Stomach smooth muscle (tissue), 2 donors: ENCODE measurements at regions not wholly inside any gene's neighbourhood (a gene's known extent, or its start where the extent isn't known, plus 50 kb on each side); places are given as distances from the start of the nearest gene placed in this dataset.
A peak's percentile ranks its signal among the peaks of the same experiment; 100 is the strongest.
"Not testable (repeated sequence)": the region's sequence is repeated elsewhere in the genome, so short reads cannot be mapped to it uniquely, and the experiment has no call there.

Source experiments
- H3K27ac ChIP-seq: one replicate; pipeline ENCODE4 v1.7.0; 2013; ENCODE audit warnings: mild to moderate bottlenecking, low read length, inconsistent platforms
- H3K27me3 ChIP-seq, 2 donors: one replicate each; pipeline ENCODE4 v1.7.0; 2013; ENCODE audit warnings: low read length in 2 of 2; ENCODE audit not compliant: insufficient read depth in 2 of 2, control insufficient read depth in 1 of 2
- H3K36me3 ChIP-seq, 2 donors: one replicate each; pipeline ENCODE4 v1.7.0; 2013; ENCODE audit warnings: low read length in 2 of 2; ENCODE audit not compliant: control insufficient read depth in 2 of 2, insufficient read depth in 2 of 2
- H3K4me1 ChIP-seq: one replicate; pipeline ENCODE4 v1.7.0; 2013; ENCODE audit warnings: low read length; ENCODE audit not compliant: control insufficient read depth, insufficient read depth
- H3K4me3 ChIP-seq, 2 donors: one replicate each; pipeline ENCODE4 v1.7.0; 2013; ENCODE audit warnings: low read length in 2 of 2
- H3K9ac ChIP-seq, 2 donors: one replicate each; pipeline ENCODE4 v1.7.0; 2013; ENCODE audit warnings: low read length in 2 of 2, mild to moderate bottlenecking in 1 of 2
- H3K9me3 ChIP-seq, 2 donors: one replicate each; pipeline ENCODE4 v1.7.0; 2013; ENCODE audit warnings: low read length in 2 of 2; ENCODE audit not compliant: control insufficient read depth in 2 of 2
- donor health status: healthy.
- donor health status: Pancreatic carcinoma.

DNA sequence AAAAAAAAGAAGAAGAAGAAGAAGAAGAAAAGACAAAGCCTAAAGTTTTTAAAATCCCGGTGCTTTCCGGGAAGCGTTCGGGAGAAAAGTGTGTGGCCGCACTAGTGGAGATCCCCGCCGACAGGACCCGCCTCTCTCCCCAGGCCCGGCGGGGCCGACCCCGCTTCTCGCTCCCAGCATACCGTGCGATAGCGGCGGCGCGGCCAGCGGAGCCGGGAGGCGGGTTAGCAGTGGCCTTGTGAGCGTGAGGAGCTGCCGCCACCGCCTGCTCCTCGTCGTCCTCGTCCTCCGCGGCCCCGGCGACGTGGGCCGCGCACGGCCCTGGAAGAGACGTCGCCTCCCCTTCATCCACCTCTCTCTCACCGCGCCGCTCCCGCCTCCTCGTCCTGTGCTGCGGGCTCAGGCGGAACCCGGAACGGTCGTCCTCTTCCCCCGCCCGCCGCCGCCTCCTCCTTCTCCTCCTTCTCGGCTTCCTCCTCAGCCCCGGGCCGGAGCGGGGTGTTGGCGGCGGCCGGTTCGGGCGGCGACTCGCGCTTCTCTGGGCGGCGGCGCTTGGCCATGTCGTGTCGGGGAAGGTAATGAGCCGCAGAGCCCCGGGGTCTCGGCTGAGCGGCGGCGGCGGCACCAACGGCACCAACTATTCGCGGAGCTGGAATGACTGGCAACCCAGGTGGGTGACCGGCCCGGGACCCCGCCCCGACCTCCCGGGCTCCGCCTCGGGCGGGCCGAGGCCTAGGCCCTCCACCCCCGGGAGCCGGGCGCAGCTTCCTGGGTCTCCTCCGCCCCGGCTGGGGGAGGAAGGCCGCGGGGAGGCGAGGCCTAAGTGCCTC is 62.6 kb upstream of the CDR2 start:
- not testable (repeated sequence) for H3K4me1 ChIP-seq, H3K9me3 ChIP-seq, H3K36me3 ChIP-seq, H3K27me3 ChIP-seq
- peak overlapping the region; percentile 76 for H3K27ac ChIP-seq
- peak overlapping the region; percentile 72 to 86 for H3K9ac ChIP-seq
- peak overlapping the region; percentile 56 to 75 for H3K4me3 ChIP-seq

DNA sequence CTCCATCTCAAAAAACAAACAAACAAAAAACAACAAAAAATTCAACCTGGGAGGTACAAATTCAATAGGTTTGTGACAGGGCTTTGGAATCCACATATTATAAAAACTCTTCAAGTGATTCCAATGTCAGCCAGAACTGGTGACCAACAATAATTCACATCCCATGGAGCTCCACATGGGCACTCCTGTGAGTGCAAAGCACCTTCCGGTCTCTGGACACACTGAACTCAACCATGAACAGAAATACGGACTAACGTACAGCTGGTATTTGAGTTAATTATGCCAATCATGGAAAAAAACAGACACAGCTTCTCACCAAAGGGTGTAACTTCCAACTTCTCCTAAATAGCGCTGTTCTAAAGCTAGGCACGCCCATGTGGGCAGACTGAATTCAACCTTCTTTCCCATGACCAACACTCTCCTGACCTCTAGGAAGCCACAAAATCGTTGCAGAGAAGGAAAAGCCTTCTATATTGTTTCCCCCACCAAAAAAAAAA is 62.0 kb upstream of the CDR2 start:
- not testable (repeated sequence) for H3K36me3 ChIP-seq, H3K4me1 ChIP-seq, H3K27me3 ChIP-seq, H3K9me3 ChIP-seq
- Histone ChIP-seq H3K27ac (peak overlapping the region; percentile 76), H3K9ac (peak overlapping the region in 1 of 2 donors; percentile 72), H3K4me3 (peak overlapping the region; percentile 56 to 75)

DNA sequence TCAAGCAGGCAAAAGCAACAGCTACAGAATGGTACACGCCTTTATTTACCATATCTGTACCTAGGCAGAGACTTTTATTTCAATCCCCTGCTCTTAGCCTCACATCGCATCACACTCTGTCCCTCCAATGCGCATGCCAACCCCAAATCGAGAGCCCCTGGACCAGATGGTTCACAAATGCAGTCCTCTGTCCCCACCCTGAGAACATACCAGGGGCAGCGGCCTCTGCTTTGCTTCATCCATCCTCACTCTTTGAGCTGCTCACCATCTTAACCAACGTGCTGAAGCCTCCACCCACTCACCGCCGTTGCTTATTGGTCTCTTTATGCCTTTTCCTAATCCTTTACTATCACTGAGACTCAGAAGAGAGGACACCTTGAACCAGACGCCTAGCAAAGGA is 56.9 kb upstream of the CDR2 start:
- H3K36me3 ChIP-seq, H3K27me3 ChIP-seq, H3K9me3 ChIP-seq, H3K4me1 ChIP-seq, H3K4me3 ChIP-seq, H3K9ac ChIP-seq, H3K27ac ChIP-seq: not testable (repeated sequence)

DNA sequence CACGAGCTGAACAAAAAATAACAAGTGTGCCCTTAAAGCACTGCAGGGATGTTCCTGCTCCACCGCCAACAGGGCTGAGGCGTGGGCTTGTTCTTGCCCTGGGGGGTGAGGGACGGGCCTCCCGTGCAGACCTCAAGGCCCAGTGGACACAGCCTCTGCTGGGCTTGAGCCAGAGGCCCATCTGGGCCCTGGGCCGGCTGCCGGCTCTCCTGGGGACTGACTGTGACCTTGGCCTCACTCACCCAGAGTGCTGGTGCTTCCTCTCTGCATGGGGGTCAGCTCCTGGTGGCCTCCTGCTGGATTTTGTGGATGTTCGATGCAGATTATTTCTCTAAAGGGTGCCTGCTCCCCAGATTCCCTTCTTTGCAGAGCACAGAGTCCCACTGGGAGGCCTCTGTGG is 54.2 kb upstream of the CDR2 start:
- H3K27ac ChIP-seq, result no peak overlapping the region
- H3K27me3 ChIP-seq, result no peaks in the 10 kb centered on the region
- H3K36me3 ChIP-seq, result peaks cover 10 to 12% of the 10 kb centered on the region in 2 donors

DNA sequence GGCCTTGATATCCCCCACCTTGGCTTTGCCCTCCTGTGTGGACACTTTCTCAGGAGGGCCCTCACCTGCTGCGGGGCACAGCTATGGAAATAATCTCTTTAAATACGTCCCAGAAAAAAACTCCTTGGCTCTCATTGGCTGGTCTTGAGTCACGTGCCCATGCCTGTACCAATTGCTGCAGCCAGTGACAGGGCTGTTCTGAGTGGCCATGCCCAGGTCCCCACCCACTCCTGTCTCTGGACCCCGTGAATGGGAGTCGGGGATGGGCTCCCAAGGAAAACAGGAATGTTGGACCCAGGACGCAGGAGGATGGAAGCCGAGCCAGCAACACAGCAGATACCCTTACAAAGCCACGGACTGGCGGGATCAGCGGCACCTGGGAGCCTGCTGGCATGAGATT is 53.1 kb upstream of the CDR2 start:
- H3K9me3 ChIP-seq, result no peaks in the 10 kb centered on the region
- H3K9ac ChIP-seq, result no peak overlapping the region
- no peak overlapping the region for H3K27ac ChIP-seq
- peaks cover 10 to 13% of the 10 kb centered on the region in 2 donors for H3K36me3 ChIP-seq
- no peak overlapping the region for H3K4me3 ChIP-seq
- H3K4me1 ChIP-seq, result peaks cover 16% of the 10 kb centered on the region
- H3K27me3 ChIP-seq, result no peaks in the 10 kb centered on the region

More for the DNA sequence above, 54.2 kb upstream of the CDR2 start:
- Histone ChIP-seq H3K4me3 (no peak overlapping the region), H3K9ac (no peak overlapping the region), H3K4me1 (peaks cover 16% of the 10 kb centered on the region), H3K9me3 (no peaks in the 10 kb centered on the region)

DNA sequence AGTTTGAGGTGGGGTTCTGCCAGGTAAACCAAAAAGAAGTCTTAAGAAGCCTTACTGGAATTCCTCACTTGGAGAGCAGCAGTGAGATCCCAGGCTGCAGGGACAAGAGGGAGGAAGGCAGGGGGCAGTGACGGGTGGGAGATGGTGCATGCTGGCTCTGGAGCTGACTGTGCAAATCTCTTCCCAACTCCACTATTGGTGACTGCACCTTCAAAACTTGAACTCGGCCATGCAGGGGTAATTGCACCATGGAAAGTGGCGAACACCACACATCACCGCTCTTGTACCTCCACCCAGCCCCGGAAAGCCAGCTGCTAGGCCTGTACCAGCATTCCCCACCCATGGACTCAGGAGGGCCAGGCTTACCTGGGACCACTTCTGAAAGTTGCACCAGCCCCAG is 51.4 kb upstream of the CDR2 start:
- Histone ChIP-seq H3K4me1 (peaks cover 16% of the 10 kb centered on the region), H3K9ac (no peak overlapping the region), H3K36me3 (peaks cover 10 to 13% of the 10 kb centered on the region in 2 donors), H3K27me3 (no peaks in the 10 kb centered on the region), H3K4me3 (no peak overlapping the region), H3K27ac (no peak overlapping the region), H3K9me3 (no peaks in the 10 kb centered on the region)

DNA sequence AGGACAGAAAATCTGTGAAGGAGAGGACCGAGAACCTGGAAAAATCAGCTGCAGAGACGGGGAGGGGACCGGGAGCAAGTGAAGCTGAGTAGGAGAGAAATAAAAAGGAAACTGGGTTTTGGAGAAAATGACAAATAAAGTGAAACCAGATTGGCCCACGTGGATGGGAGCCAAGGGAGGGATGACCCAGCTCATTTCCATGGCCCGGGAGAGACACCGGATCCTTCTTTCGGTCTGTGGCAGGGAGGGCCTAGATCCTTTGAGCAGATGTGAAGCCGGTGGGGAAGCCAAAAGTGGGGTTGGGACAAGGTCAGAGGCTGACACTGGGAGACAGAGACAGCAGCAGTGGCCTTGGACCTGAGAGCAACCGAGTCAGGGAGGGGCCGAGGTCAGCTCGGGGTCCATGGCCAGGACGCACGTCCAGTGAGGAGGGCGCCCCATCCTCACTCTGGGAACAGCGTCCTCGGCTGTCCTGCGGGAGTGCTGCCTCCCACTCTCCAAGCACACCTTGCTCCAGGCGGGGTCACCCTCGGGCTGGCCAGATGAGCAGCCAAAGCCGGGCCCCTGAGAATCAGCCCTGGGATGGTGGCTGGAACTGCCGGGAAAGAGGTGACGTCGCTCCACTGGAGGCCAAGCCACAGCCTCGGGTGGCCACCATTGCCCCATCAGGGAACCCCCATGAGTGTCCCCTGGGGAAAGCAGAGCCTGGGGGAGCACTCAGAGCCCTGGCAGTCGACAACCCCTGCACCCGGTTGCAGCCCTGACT is 50.8 kb upstream of the CDR2 start:
- Histone ChIP-seq H3K36me3 (peaks cover 10 to 13% of the 10 kb centered on the region in 2 donors), H3K4me3 (peak overlapping the region in 1 of 2 donors; percentile 49), H3K9ac (peak overlapping the region; percentile 57 to 69)

DNA sequence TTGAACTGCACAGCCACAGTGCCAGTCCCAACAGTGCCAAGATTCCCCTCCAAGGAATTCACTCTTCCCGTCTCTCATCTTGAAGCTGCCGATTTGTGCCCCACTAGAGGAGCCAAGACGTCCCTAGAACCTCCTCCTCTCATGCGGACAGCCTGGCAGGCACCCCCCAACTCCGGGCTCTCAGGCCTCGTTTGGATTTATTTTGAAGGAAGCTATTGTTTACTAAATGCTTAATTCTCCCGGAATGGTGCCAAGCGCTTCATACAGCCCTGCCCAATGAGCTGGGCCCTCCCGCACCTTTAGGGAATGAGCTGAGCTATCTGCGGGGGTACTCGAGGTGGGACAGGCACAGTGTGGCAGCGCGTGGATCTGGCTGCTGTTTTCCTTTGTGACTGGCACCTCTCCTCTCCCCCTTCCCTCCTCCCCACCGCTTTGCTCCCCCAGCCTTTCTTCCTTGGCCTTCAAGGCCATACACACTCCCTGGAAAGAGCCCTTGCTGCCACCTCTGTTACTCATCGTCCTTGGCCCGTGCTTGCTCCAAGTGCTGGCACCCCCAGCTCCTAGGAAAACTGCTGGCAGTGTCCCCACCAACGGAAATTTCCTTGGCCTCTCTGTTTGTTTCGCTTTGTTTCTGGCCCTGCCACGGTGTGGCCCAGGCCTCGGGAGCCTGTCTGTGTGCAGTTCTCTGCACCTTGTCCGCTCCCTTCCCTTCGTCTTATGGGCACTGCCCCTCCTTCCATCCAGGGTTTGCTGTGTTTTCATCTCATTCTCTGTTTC is 49.9 kb upstream of the CDR2 start:
- H3K27ac ChIP-seq, result peak overlapping the region; percentile 66
- H3K9me3 ChIP-seq, result no peaks in the 10 kb centered on the region
- peaks cover 16% of the 10 kb centered on the region for H3K4me1 ChIP-seq
- H3K9ac ChIP-seq, result peak overlapping the region; percentile 57 to 69
- no peaks in the 10 kb centered on the region for H3K27me3 ChIP-seq
- peaks cover 15 to 17% of the 10 kb centered on the region in 2 donors for H3K36me3 ChIP-seq
- H3K4me3 ChIP-seq, result peak overlapping the region in 1 of 2 donors; percentile 49

More for the DNA sequence above, 50.8 kb upstream of the CDR2 start:
- no peaks in the 10 kb centered on the region for H3K9me3 ChIP-seq
- no peaks in the 10 kb centered on the region for H3K27me3 ChIP-seq
- H3K4me1 ChIP-seq, result peaks cover 16% of the 10 kb centered on the region
- peak overlapping the region; percentile 66 for H3K27ac ChIP-seq
